ENCODE measurements at regions not wholly inside any gene's neighbourhood (a gene's known extent, or its start where the extent isn't known, plus 50 kb on each side); places are given as distances from the start of the nearest gene placed in this dataset.

DNA sequence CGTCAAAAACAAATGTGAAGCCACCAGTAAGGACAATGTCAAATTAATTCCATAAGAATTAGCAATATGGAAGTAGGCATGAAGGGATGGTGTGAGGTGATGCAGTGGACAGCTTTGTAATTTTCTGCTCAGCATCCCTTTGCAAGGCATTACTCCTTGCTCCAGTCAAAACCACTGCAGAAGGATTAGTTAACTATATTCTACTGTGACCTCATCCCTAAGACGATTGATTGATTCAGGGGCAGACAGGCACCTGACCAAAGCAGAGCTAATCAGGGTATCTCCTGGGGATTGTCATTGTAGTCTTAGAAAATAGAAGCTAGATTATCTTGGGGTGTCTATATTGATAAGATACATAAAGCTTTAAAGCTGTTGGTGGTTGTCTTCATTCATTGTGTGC is 98.7 kb downstream of the NMUR2 start:
- Mint-ChIP-seq H3K36me3 (ENCODE audit: unreplicated experiment) (no peaks in the 10 kb centered on the region), H3K9me3 (ENCODE audit: unreplicated experiment) (no peaks in the 10 kb centered on the region), H3K27ac (ENCODE audit: unreplicated experiment) (no peak overlapping the region), H3K27me3 (ENCODE audit: unreplicated experiment) (peaks cover 2% of the 10 kb centered on the region), H3K4me1 (ENCODE audit: low read depth, unreplicated experiment) (peaks cover 3% of the 10 kb centered on the region), H3K4me3 (ENCODE audit: unreplicated experiment) (no peak overlapping the region)
- no peak for DNase-seq
- TF ChIP-seq CTCF (IDR thresholded peaks at IDR 0.05; ENCODE audit: partially characterized antibody, unreplicated experiment) = no peak

DNA sequence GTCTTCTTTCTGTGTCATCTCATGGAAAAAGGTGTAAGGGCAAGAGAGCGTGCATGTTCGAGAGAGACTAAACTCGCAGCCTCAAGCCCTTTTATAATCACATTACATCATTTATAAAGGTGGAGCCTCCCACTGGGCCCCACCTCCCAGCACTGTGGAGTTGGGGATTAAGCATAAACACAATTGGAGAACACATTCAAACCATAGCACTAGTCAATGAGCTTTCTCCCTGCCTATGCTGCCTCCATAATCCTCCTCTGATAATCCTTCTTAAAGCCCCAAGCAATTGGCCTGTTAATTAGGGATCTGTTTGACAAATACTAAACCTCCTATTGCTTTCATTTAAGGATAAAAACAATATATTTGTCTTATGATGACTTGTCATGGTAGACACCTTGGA is 99.6 kb downstream of the NMUR2 start:
- Mint-ChIP-seq H3K36me3 (ENCODE audit: unreplicated experiment) (no peaks in the 10 kb centered on the region), H3K27me3 (ENCODE audit: unreplicated experiment) (peaks cover 2% of the 10 kb centered on the region), H3K27ac (ENCODE audit: unreplicated experiment) (no peak overlapping the region), H3K4me1 (ENCODE audit: low read depth, unreplicated experiment) (peaks cover 3% of the 10 kb centered on the region), H3K4me3 (ENCODE audit: unreplicated experiment) (no peak overlapping the region), H3K9me3 (ENCODE audit: unreplicated experiment) (no peaks in the 10 kb centered on the region)
- DNase-seq = no peak
- TF ChIP-seq CTCF (IDR thresholded peaks at IDR 0.05; ENCODE audit: partially characterized antibody, unreplicated experiment) = no peak

DNA sequence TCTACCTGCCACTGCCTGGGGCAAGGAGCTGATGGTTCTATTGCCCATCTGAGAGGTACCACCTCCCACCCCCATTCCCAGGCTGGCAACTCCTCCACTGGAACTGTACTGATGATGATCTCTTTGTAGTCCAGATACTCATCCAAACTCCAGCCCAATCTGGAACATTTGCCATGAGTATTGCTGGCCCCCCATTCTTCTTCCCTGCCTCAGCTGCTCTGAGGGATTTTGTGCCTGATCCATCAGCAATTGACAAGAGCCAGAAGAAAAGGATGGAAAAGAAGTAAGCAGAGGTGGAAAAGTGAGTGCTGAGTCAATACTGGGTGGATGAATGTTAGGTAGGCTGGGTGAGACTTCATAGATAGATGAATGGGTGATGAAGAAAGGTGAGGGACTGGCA is 101.2 kb downstream of the NMUR2 start:
- Mint-ChIP-seq H3K9me3 (ENCODE audit: unreplicated experiment) (no peaks in the 10 kb centered on the region), H3K27ac (ENCODE audit: unreplicated experiment) (no peak overlapping the region), H3K27me3 (ENCODE audit: unreplicated experiment) (peaks cover 2% of the 10 kb centered on the region), H3K4me3 (ENCODE audit: unreplicated experiment) (no peak overlapping the region), H3K36me3 (ENCODE audit: unreplicated experiment) (no peaks in the 10 kb centered on the region), H3K4me1 (ENCODE audit: low read depth, unreplicated experiment) (peaks cover 3% of the 10 kb centered on the region)
- no peak for DNase-seq
- TF ChIP-seq CTCF (IDR thresholded peaks at IDR 0.05; ENCODE audit: partially characterized antibody, unreplicated experiment) = no peak

DNA sequence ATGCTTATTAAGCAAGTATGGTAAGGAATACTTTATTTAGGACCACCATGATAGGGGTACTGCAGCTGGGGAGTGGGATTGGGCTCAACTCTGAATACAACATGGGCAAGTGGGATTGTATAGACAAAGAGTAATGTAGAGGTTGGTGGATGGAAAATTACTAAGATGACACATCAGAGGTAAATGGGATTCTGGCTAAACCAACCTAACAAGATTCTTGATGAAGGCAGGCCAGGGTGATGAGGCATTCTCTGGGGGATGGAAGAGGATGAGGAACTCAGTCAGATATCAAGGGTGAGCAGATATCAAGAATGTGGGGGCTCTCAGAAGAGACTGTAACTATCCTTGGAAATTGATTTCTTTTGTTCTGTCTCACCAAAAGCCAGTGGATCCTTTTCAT is 107.2 kb downstream of the NMUR2 start:
- H3K4me1 Mint-ChIP-seq (ENCODE audit: low read depth, unreplicated experiment) = peaks cover 3% of the 10 kb centered on the region
- H3K36me3 Mint-ChIP-seq (ENCODE audit: unreplicated experiment) = no peaks in the 10 kb centered on the region
- DNase-seq = no peak
- no peak overlapping the region for H3K4me3 Mint-ChIP-seq (ENCODE audit: unreplicated experiment)
- TF ChIP-seq CTCF (IDR thresholded peaks at IDR 0.05; ENCODE audit: partially characterized antibody, unreplicated experiment) = no peak
- no peaks in the 10 kb centered on the region for H3K27me3 Mint-ChIP-seq (ENCODE audit: unreplicated experiment)
- H3K27ac Mint-ChIP-seq (ENCODE audit: unreplicated experiment) = no peak overlapping the region
- peaks cover 4% of the 10 kb centered on the region for H3K9me3 Mint-ChIP-seq (ENCODE audit: unreplicated experiment)

GRCh38 chr5:152293189-152293588 is 111.9 kb downstream of the NMUR2 start:
- no peaks in the 10 kb centered on the region for H3K36me3 Mint-ChIP-seq (ENCODE audit: unreplicated experiment)
- no peak overlapping the region for H3K27ac Mint-ChIP-seq (ENCODE audit: unreplicated experiment)
- DNase-seq = no peak
- H3K4me3 Mint-ChIP-seq (ENCODE audit: unreplicated experiment) = no peak overlapping the region
- H3K9me3 Mint-ChIP-seq (ENCODE audit: unreplicated experiment) = peaks cover 4% of the 10 kb centered on the region
- no peak for TF ChIP-seq CTCF (IDR thresholded peaks at IDR 0.05; ENCODE audit: partially characterized antibody, unreplicated experiment)
- no peaks in the 10 kb centered on the region for H3K27me3 Mint-ChIP-seq (ENCODE audit: unreplicated experiment)
- H3K4me1 Mint-ChIP-seq (ENCODE audit: low read depth, unreplicated experiment) = peaks cover 3% of the 10 kb centered on the region
